ENCODE measurements at regions not wholly inside any gene's neighbourhood (a gene's known extent, or its start where the extent isn't known, plus 50 kb on each side); places are given as distances from the start of the nearest gene placed in this dataset.

DNA sequence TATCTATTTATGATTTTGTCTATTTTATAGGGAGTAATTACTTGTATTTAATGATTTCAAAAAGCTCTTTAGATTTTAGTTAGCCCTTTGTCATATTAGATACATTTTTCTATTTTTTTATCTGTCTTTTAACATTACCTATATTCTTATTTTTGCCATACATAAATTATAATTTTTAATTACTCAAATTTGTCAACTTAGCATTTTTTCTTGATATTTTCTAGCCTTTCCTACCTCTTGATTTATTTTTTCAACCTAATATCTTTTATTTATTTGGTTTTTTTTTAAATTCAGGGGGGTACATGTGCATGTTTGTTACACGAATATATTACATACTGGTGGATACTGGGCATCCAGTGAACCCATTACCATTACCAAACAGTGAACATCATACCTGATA is 114.3 kb upstream of the F13A1 start:
- intact Hi-C loops (cut with DNase I) = no loop called here
- DNase-seq (no peak), ATAC-seq (no peak)
- TF ChIP-seq POLR2A (IDR thresholded peaks at IDR 0.05) = no peak
- Histone ChIP-seq H3K4me3 (no peak overlapping the region), H3K4me1 (no peaks in the 10 kb centered on the region), H3K9me3 (no peaks in the 10 kb centered on the region), H3K36me3 (replicated peaks in 1 of 2; ENCODE audit: insufficient read depth in 1 of 2, low read depth in 2 of 2) (no peaks in the 10 kb centered on the region), H3K27me3 (no peaks in the 10 kb centered on the region), H3K27ac (no peak overlapping the region)
- 85 to 92% methylated on average over 1 of the region's 1 CpG for WGBS, 2 donors

- TF ChIP-seq POLR2A (IDR thresholded peaks at IDR 0.05) = no peak
- TF ChIP-seq, protein P1, sequence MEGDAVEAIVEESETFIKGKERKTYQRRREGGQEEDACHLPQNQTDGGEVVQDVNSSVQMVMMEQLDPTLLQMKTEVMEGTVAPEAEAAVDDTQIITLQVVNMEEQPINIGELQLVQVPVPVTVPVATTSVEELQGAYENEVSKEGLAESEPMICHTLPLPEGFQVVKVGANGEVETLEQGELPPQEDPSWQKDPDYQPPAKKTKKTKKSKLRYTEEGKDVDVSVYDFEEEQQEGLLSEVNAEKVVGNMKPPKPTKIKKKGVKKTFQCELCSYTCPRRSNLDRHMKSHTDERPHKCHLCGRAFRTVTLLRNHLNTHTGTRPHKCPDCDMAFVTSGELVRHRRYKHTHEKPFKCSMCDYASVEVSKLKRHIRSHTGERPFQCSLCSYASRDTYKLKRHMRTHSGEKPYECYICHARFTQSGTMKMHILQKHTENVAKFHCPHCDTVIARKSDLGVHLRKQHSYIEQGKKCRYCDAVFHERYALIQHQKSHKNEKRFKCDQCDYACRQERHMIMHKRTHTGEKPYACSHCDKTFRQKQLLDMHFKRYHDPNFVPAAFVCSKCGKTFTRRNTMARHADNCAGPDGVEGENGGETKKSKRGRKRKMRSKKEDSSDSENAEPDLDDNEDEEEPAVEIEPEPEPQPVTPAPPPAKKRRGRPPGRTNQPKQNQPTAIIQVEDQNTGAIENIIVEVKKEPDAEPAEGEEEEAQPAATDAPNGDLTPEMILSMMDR (IDR thresholded peaks at IDR 0.05) = no peak
- no peaks in the 10 kb centered on the region for H3K36me3 ChIP-seq (replicated peaks in 1 of 2; ENCODE audit: insufficient read depth in 1 of 2, low read depth in 2 of 2)
- H3K27me3 ChIP-seq = no peaks in the 10 kb centered on the region
These were observed 115.9 kb upstream of the F13A1 start for GRCh38 chr6:6436366-6436765.

DNA sequence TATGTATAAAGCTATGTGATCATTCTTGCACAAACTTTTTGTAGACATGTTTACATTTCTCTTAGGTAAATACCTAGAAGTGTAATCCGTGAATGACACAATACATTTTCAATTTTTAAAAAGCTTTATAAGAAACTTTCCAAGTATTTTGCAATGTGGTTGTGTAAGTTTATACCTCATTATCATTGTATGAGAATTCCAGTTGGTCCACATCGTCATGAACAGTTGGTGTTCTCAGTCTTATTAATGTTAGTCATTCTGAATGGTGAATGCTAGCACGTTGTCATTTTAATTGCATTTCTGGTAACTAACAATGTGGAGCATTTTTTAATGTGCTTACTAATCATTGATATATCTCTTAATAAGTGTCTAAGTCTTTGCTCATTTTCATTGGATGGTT is 116.5 kb upstream of the F13A1 start:
- Histone ChIP-seq H3K27me3 (no peaks in the 10 kb centered on the region), H3K27ac (no peak overlapping the region), H3K4me3 (no peak overlapping the region), H3K9me3 (no peaks in the 10 kb centered on the region), H3K4me1 (no peaks in the 10 kb centered on the region), H3K36me3 (replicated peaks in 1 of 2; ENCODE audit: insufficient read depth in 1 of 2, low read depth in 2 of 2) (no peaks in the 10 kb centered on the region)
- TF ChIP-seq, protein P1 (IDR thresholded peaks at IDR 0.05) = no peak
- TF ChIP-seq POLR2A (IDR thresholded peaks at IDR 0.05) = no peak
- 36 to 42% methylated on average over 3 of the region's 3 CpGs for WGBS, 2 donors
- DNase-seq (no peak), ATAC-seq (no peak)
- intact Hi-C loops (cut with DNase I) = no loop called here

More at GRCh38 chr6:6436366-6436765, 115.9 kb upstream of the F13A1 start:
- 63 to 72% methylated on average over 4 of the region's 4 CpGs for WGBS, 2 donors
- H3K4me3 ChIP-seq = no peak overlapping the region
- intact Hi-C loops (cut with DNase I) = no loop called here
- ATAC-seq (no peak), DNase-seq (no peak)
- no peaks in the 10 kb centered on the region for H3K9me3 ChIP-seq
- H3K4me1 ChIP-seq = no peaks in the 10 kb centered on the region
- no peak overlapping the region for H3K27ac ChIP-seq

GRCh38 chr6:6438286-6438685 is 117.8 kb upstream of the F13A1 start:
- H3K27me3 ChIP-seq = no peaks in the 10 kb centered on the region
- intact Hi-C loops (cut with DNase I) = no loop called here
- H3K4me1 ChIP-seq = no peaks in the 10 kb centered on the region
- H3K36me3 ChIP-seq (replicated peaks in 1 of 2; ENCODE audit: insufficient read depth in 1 of 2, low read depth in 2 of 2) = no peaks in the 10 kb centered on the region
- TF ChIP-seq, protein P1 (IDR thresholded peaks at IDR 0.05) = no peak
- no peak for TF ChIP-seq POLR2A (IDR thresholded peaks at IDR 0.05)
- no peaks in the 10 kb centered on the region for H3K9me3 ChIP-seq
- DNase-seq (no peak), ATAC-seq (no peak)
- no peak overlapping the region for H3K4me3 ChIP-seq
- 65 to 81% methylated on average over 2 of the region's 2 CpGs for WGBS, 2 donors
- H3K27ac ChIP-seq = no peak overlapping the region

- no peak overlapping the region for H3K27ac ChIP-seq
- H3K4me1 ChIP-seq = no peaks in the 10 kb centered on the region
- DNase-seq (no peak), ATAC-seq (no peak)
- H3K4me3 ChIP-seq = no peak overlapping the region
- no peak for TF ChIP-seq POLR2A (IDR thresholded peaks at IDR 0.05)
- TF ChIP-seq, protein P1 (IDR thresholded peaks at IDR 0.05) = no peak
- no peaks in the 10 kb centered on the region for H3K27me3 ChIP-seq
- no peaks in the 10 kb centered on the region for H3K9me3 ChIP-seq
- WGBS, 2 donors = 39 to 60% methylated on average over 1 of the region's 1 CpG
- intact Hi-C loops (cut with DNase I) = no loop called here
- H3K36me3 ChIP-seq (replicated peaks in 1 of 2; ENCODE audit: insufficient read depth in 1 of 2, low read depth in 2 of 2) = no peaks in the 10 kb centered on the region
These were observed 119.3 kb upstream of the F13A1 start for GRCh38 chr6:6439778-6440177.
